ENCODE measurements at regions not wholly inside any gene's neighbourhood (a gene's known extent, or its start where the extent isn't known, plus 50 kb on each side); places are given as distances from the start of the nearest gene placed in this dataset.

DNA sequence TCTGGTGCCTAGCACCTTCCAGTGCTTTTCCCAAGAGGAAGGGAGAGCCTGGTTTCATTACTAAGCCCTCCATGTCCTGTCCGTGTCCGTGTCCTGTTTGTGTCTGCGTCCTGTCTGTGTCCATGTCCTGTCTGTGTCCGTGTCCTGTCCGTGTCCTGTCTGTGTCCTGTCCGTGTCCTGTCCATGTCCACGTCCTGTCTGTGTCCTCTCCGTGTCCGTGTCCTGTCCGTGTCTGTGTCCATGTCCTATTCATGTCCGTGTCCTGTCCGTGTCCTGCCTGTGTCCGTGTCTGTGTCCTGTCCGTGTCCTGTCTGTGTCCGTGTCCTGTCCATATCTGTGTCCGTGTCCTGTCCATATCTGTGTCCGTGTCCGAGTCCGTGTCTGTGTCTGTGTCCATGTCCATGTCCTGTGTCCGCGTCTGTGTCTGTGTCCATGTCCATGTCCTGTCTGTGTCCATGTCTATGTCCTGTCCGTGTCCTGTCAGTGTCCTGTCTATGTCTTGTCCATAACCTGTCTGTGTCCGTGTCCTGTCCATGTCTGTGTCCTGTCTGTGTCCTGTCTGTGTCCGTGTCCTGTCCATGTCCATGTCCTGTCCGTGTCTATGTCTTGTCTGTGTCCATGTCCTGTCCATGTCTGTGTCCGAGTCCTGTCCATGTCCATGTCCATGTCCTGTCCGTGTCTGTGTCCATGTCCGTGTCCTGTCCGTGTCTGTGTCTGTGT is 54.4 kb upstream of the BHLHE23 start:
- TF ChIP-seq POLR2AphosphoS5 (IDR thresholded peaks at IDR 0.05; ENCODE audit: low read depth, low read length) (no peak), TAF1 (IDR thresholded peaks at IDR 0.05; ENCODE audit: borderline replicate concordance, low read depth, low read length) (no peak)
